HFF-Myc (cell line): ENCODE measurements at regions not wholly inside any gene's neighbourhood (a gene's known extent, or its start where the extent isn't known, plus 50 kb on each side); places are given as distances from the start of the nearest gene placed in this dataset.

Experiments
- DNase-seq: peaks from one replicate; pipeline ENCODE4 v3.0.0-alpha.2; 2011; ENCODE audit warnings: low read depth; ENCODE audit errors: extremely low read depth
- H3K4me3 ChIP-seq: replicated peaks from 2 replicates; pipeline ENCODE4 v1.5.1; 2011; ENCODE audit warnings: low read depth, mild to moderate bottlenecking, control low read depth, low read length
- CTCF ChIP-seq: IDR thresholded peaks from 2 replicates; pipeline ENCODE4 v1.5.1; 2012; ENCODE audit warnings: mild to moderate bottlenecking, low read depth, low read length, control low read depth; ENCODE audit errors: missing control alignments

GRCh38 chr2:67341336-67341735, 55.8 kb upstream of the ETAA1 start:
- DNase-seq = no peak
- H3K4me3 ChIP-seq = no peak overlapping the region
- TF ChIP-seq CTCF = no peak

- no peak for DNase-seq
- H3K4me3 ChIP-seq = no peak overlapping the region
- no peak for TF ChIP-seq CTCF
Measured at GRCh38 chr2:67342394-67342793, 54.7 kb upstream of the ETAA1 start.

- TF ChIP-seq CTCF = no peak
- no peak overlapping the region for H3K4me3 ChIP-seq
- no peak for DNase-seq
Measured at GRCh38 chr2:67346718-67347407, 50.3 kb upstream of the ETAA1 start.
